Prostate gland (tissue), 2 donors: ENCODE measurements at regions not wholly inside any gene's neighbourhood (a gene's known extent, or its start where the extent isn't known, plus 50 kb on each side); places are given as distances from the start of the nearest gene placed in this dataset.

Source experiments
- CTCF ChIP-seq, 4 experiments: fragments of 200-600 bp in 2 of 4; fragments of 450-650 bp in 2 of 4; sonication (generic) in 2 of 4; IDR thresholded peaks; 1 replicate in 3 of 4; 2 replicates in 1 of 4; pipeline ENCODE4 v1.5.1; 2016 to 2019; ENCODE audit warnings: antibody characterized with exemption in 4 of 4, mild to moderate bottlenecking in 2 of 4, moderate library complexity in 2 of 4
- POLR2A ChIP-seq: fragments of 450-650 bp; IDR thresholded peaks from one replicate; pipeline ENCODE4 v1.6.1; 2016; ENCODE audit warnings: antibody characterized with exemption, mild to moderate bottlenecking

- no peak for TF ChIP-seq CTCF (IDR thresholded peaks at IDR 0.05)
- no peak for TF ChIP-seq POLR2A
Measured at GRCh38 chr21:30014886-30015285, 75.1 kb upstream of the GRIK1 start.
